Cardiac muscle cell (in vitro differentiated cells and primary cell): ENCODE measurements at regions not wholly inside any gene's neighbourhood (a gene's known extent, or its start where the extent isn't known, plus 50 kb on each side); places are given as distances from the start of the nearest gene placed in this dataset.
"Not testable (repeated sequence)": the region's sequence is repeated elsewhere in the genome, so short reads cannot be mapped to it uniquely, and the experiment has no call there.

Experiments used
- DNase-seq, 2 donors: peaks; one replicate each; pipeline versions ENCODE4 v3.0.0 to v3.0.0-alpha.2; 2010 to 2017; ENCODE audit warnings: low read depth in 1 of 2, low spot score in 1 of 2
- H3K27ac ChIP-seq: fragments of 200-600 bp; sonication (generic); 2 replicates; pipeline ENCODE4 v1.5.1; 2016
- H3K27me3 ChIP-seq: fragments of 200-600 bp; sonication (generic); 2 replicates; pipeline ENCODE4 v1.6.0; 2016; ENCODE audit warnings: control low read depth
- H3K36me3 ChIP-seq: fragments of 200-600 bp; sonication (generic); 2 replicates; pipeline ENCODE4 v1.5.1; 2016; ENCODE audit warnings: control low read depth
- H3K4me1 ChIP-seq: fragments of 200-600 bp; sonication (generic); 2 replicates; pipeline ENCODE4 v1.8.1; 2017; ENCODE audit warnings: low read depth, mild to moderate bottlenecking, mixed run types
- H3K4me3 ChIP-seq: fragments of 200-600 bp; sonication (generic); 2 replicates; pipeline ENCODE4 v1.5.1; 2016; ENCODE audit warnings: mild to moderate bottlenecking
- H3K9me3 ChIP-seq: fragments of 200-600 bp; sonication (generic); 2 replicates; pipeline ENCODE4 v1.5.1; 2017; ENCODE audit warnings: low read depth, mild to moderate bottlenecking, control low read depth
- CTCF ChIP-seq: IDR thresholded peaks from 2 replicates; pipeline ENCODE4 v1.5.1; 2012; ENCODE audit warnings: low read depth, mild to moderate bottlenecking, low read length

GRCh38 chr6:99143108-99143861, 195.5 kb upstream of the FBXL4 start:
- no peaks in the 10 kb centered on the region for H3K36me3 ChIP-seq
- H3K4me1 ChIP-seq: no peaks in the 10 kb centered on the region
- TF ChIP-seq CTCF: no peak
- H3K9me3 ChIP-seq: no peaks in the 10 kb centered on the region
- no peaks in the 10 kb centered on the region for H3K27me3 ChIP-seq
- no peak overlapping the region for H3K27ac ChIP-seq
- H3K4me3 ChIP-seq: no peak overlapping the region
- no peak for DNase-seq

GRCh38 chr6:99141906-99142305, 194.2 kb upstream of the FBXL4 start:
- H3K4me1 ChIP-seq, H3K36me3 ChIP-seq, H3K27me3 ChIP-seq, H3K9me3 ChIP-seq, DNase-seq, H3K27ac ChIP-seq, H3K4me3 ChIP-seq: not testable (repeated sequence)

- TF ChIP-seq CTCF: no peak
- Histone ChIP-seq H3K36me3 (no peaks in the 10 kb centered on the region), H3K27me3 (no peaks in the 10 kb centered on the region), H3K4me3 (no peak overlapping the region), H3K9me3 (no peaks in the 10 kb centered on the region), H3K27ac (no peak overlapping the region), H3K4me1 (no peaks in the 10 kb centered on the region)
- DNase-seq: no peak
These were observed 190.7 kb upstream of the FBXL4 start for GRCh38 chr6:99138445-99138844.

GRCh38 chr6:99137314-99137713, 189.6 kb upstream of the FBXL4 start:
- no peaks in the 10 kb centered on the region for H3K4me1 ChIP-seq
- no peak for TF ChIP-seq CTCF
- DNase-seq: no peak
- no peaks in the 10 kb centered on the region for H3K36me3 ChIP-seq
- no peaks in the 10 kb centered on the region for H3K27me3 ChIP-seq
- H3K27ac ChIP-seq: no peak overlapping the region
- H3K9me3 ChIP-seq: no peaks in the 10 kb centered on the region
- no peak overlapping the region for H3K4me3 ChIP-seq

- Histone ChIP-seq H3K27ac (no peak overlapping the region), H3K4me3 (no peak overlapping the region), H3K27me3 (no peaks in the 10 kb centered on the region), H3K9me3 (no peaks in the 10 kb centered on the region), H3K4me1 (no peaks in the 10 kb centered on the region), H3K36me3 (no peaks in the 10 kb centered on the region)
- no peak for TF ChIP-seq CTCF
- DNase-seq: no peak
These were observed 188.7 kb upstream of the FBXL4 start for GRCh38 chr6:99136488-99136887.

GRCh38 chr6:99132026-99132635, 184.4 kb upstream of the FBXL4 start:
- no peak overlapping the region for H3K4me3 ChIP-seq
- DNase-seq: no peak

More at GRCh38 chr6:99132026-99132635, 184.4 kb upstream of the FBXL4 start:
- Histone ChIP-seq H3K27me3 (no peaks in the 10 kb centered on the region), H3K27ac (no peak overlapping the region), H3K36me3 (no peaks in the 10 kb centered on the region), H3K9me3 (no peaks in the 10 kb centered on the region), H3K4me1 (no peaks in the 10 kb centered on the region)
- TF ChIP-seq CTCF: no peak
